ENCODE measurements at regions not wholly inside any gene's neighbourhood (a gene's known extent, or its start where the extent isn't known, plus 50 kb on each side); places are given as distances from the start of the nearest gene placed in this dataset.
"Not testable (repeated sequence)": the region's sequence is repeated elsewhere in the genome, so short reads cannot be mapped to it uniquely, and the experiment has no call there.

- DNase-seq (ENCODE audit: extremely low read depth in 1 of 2, low read depth in 1 of 2), result no peak
Observed at GRCh38 chr4:178010596-178010995, 568.4 kb upstream of the AGA start.

- not testable (repeated sequence) for DNase-seq (ENCODE audit: extremely low read depth in 1 of 2, low read depth in 1 of 2)
Observed at GRCh38 chr4:178015046-178015445, 572.8 kb upstream of the AGA start.

- DNase-seq (ENCODE audit: extremely low read depth in 1 of 2, low read depth in 1 of 2), result no peak
Observed at GRCh38 chr4:178026999-178027398, 584.8 kb upstream of the AGA start.

- DNase-seq (ENCODE audit: extremely low read depth in 1 of 2, low read depth in 1 of 2), result no peak
Observed at GRCh38 chr4:178027796-178028195, 585.6 kb upstream of the AGA start.

- DNase-seq (ENCODE audit: extremely low read depth in 1 of 2, low read depth in 1 of 2), result no peak
Observed at GRCh38 chr4:178028481-178028880, 586.2 kb upstream of the AGA start.

- no peak for DNase-seq (ENCODE audit: extremely low read depth in 1 of 2, low read depth in 1 of 2)
Observed at GRCh38 chr4:178037459-178038214, 595.4 kb upstream of the AGA start.

- DNase-seq (ENCODE audit: extremely low read depth in 1 of 2, low read depth in 1 of 2), result no peak
Observed at GRCh38 chr4:178056996-178057395, 614.8 kb upstream of the AGA start.

GRCh38 chr4:178063568-178063967 lies 621.3 kb upstream of the AGA start:
- no peak for DNase-seq (ENCODE audit: extremely low read depth in 1 of 2, low read depth in 1 of 2)

GRCh38 chr4:178066338-178066941 lies 624.2 kb upstream of the AGA start:
- DNase-seq (ENCODE audit: extremely low read depth in 1 of 2, low read depth in 1 of 2), result no peak

- no peak for DNase-seq (ENCODE audit: extremely low read depth in 1 of 2, low read depth in 1 of 2)
Observed at GRCh38 chr4:178068136-178068535, 625.9 kb upstream of the AGA start.

GRCh38 chr4:178070163-178070562 lies 627.9 kb upstream of the AGA start:
- DNase-seq (ENCODE audit: extremely low read depth in 1 of 2, low read depth in 1 of 2), result no peak

GRCh38 chr4:178080312-178080711 lies 638.1 kb upstream of the AGA start:
- DNase-seq (ENCODE audit: extremely low read depth in 1 of 2, low read depth in 1 of 2), result no peak

- DNase-seq (ENCODE audit: extremely low read depth in 1 of 2, low read depth in 1 of 2), result no peak
Observed at GRCh38 chr4:178081176-178081575, 638.9 kb upstream of the AGA start.

- no peak for DNase-seq (ENCODE audit: extremely low read depth in 1 of 2, low read depth in 1 of 2)
Observed at GRCh38 chr4:178081896-178082295, 639.7 kb upstream of the AGA start.

GRCh38 chr4:178082906-178083305 lies 640.7 kb upstream of the AGA start:
- no peak for DNase-seq (ENCODE audit: extremely low read depth in 1 of 2, low read depth in 1 of 2)

GRCh38 chr4:178083968-178084367 lies 641.7 kb upstream of the AGA start:
- DNase-seq (ENCODE audit: extremely low read depth in 1 of 2, low read depth in 1 of 2), result no peak

- no peak for DNase-seq (ENCODE audit: extremely low read depth in 1 of 2, low read depth in 1 of 2)
Observed at GRCh38 chr4:178086320-178086719, 644.1 kb upstream of the AGA start.

- DNase-seq (ENCODE audit: extremely low read depth in 1 of 2, low read depth in 1 of 2), result no peak
Observed at GRCh38 chr4:178090640-178091411, 648.6 kb upstream of the AGA start.

GRCh38 chr4:178102139-178102538 lies 659.9 kb upstream of the AGA start:
- no peak for DNase-seq (ENCODE audit: extremely low read depth in 1 of 2, low read depth in 1 of 2)

- no peak for DNase-seq (ENCODE audit: extremely low read depth in 1 of 2, low read depth in 1 of 2)
Observed at GRCh38 chr4:178105242-178105641, 663.0 kb upstream of the AGA start.

GRCh38 chr4:178136736-178137345 lies 694.6 kb upstream of the AGA start:
- DNase-seq (ENCODE audit: extremely low read depth in 1 of 2, low read depth in 1 of 2), result no peak
